ENCODE measurements at regions not wholly inside any gene's neighbourhood (a gene's known extent, or its start where the extent isn't known, plus 50 kb on each side); places are given as distances from the start of the nearest gene placed in this dataset.

GRCh38 chr18:46215902-46216723, 111.9 kb downstream of the HAUS1 start:
- 97% methylated on average over 11 to 16 of the region's 16 CpGs for WGBS, 2 experiments (ENCODE audit: insufficient coverage in 1 of 2, insufficient read length in 1 of 2)
- H3K36me3 Mint-ChIP-seq (ENCODE audit: low read depth) = peaks cover 28% of the 10 kb centered on the region
- H3K27me3 Mint-ChIP-seq (ENCODE audit: insufficient read depth) = no peaks in the 10 kb centered on the region

GRCh38 chr18:46220116-46220515, 115.9 kb downstream of the HAUS1 start:
- peaks cover 26% of the 10 kb centered on the region for H3K36me3 ChIP-seq (ENCODE audit: control insufficient read depth, insufficient read depth, low read length)
- Mint-ChIP-seq H3K27ac (no peak overlapping the region), H3K4me1 (peaks cover 25% of the 10 kb centered on the region), H3K4me3 (no peak overlapping the region), H3K36me3 (ENCODE audit: low read depth) (peaks cover 32% of the 10 kb centered on the region), H3K9me3 (no peaks in the 10 kb centered on the region), H3K27me3 (ENCODE audit: insufficient read depth) (no peaks in the 10 kb centered on the region)
- no peaks in the 10 kb centered on the region for H3K4me1 ChIP-seq (ENCODE audit: control insufficient read depth, insufficient read depth, low read length)
- no peak for DNase-seq
- TF ChIP-seq CTCF (conservative IDR thresholded peaks at IDR 0.05) = no peak
- no peak overlapping the region for H3K9ac ChIP-seq (ENCODE audit: extremely low read depth, low read length, poor library complexity, severe bottlenecking)
- H3K4me3 ChIP-seq (ENCODE audit: low read length) = no peak overlapping the region
- no peak overlapping the region for H3K27ac ChIP-seq (ENCODE audit: low read depth, low read length)
- 90 to 95% methylated on average over 2 to 3 of the region's 3 CpGs for WGBS, 2 experiments (ENCODE audit: insufficient coverage in 1 of 2, insufficient read length in 1 of 2)
- H3K27me3 ChIP-seq (ENCODE audit: control insufficient read depth, insufficient read depth, low read length, poor library complexity, severe bottlenecking) = no peaks in the 10 kb centered on the region
- H3K9me3 ChIP-seq (ENCODE audit: control insufficient read depth, low read length) = no peaks in the 10 kb centered on the region

More at GRCh38 chr18:46215902-46216723, 111.9 kb downstream of the HAUS1 start:
- no peak for DNase-seq
- H3K27ac ChIP-seq (ENCODE audit: low read depth, low read length) = no peak overlapping the region
- H3K4me1 ChIP-seq (ENCODE audit: control insufficient read depth, insufficient read depth, low read length) = no peaks in the 10 kb centered on the region
- H3K27ac Mint-ChIP-seq = peak overlapping the region; percentile 5
- TF ChIP-seq CTCF (conservative IDR thresholded peaks at IDR 0.05) = no peak
- peaks cover 3% of the 10 kb centered on the region for H3K4me1 Mint-ChIP-seq
- no peak overlapping the region for H3K4me3 ChIP-seq (ENCODE audit: low read length)
- H3K27me3 ChIP-seq (ENCODE audit: control insufficient read depth, insufficient read depth, low read length, poor library complexity, severe bottlenecking) = no peaks in the 10 kb centered on the region
- H3K9ac ChIP-seq (ENCODE audit: extremely low read depth, low read length, poor library complexity, severe bottlenecking) = no peak overlapping the region
- H3K4me3 Mint-ChIP-seq = no peak overlapping the region
- H3K9me3 ChIP-seq (ENCODE audit: control insufficient read depth, low read length) = no peaks in the 10 kb centered on the region
- H3K9me3 Mint-ChIP-seq = no peaks in the 10 kb centered on the region
- H3K36me3 ChIP-seq (ENCODE audit: control insufficient read depth, insufficient read depth, low read length) = peaks cover 26% of the 10 kb centered on the region

DNA sequence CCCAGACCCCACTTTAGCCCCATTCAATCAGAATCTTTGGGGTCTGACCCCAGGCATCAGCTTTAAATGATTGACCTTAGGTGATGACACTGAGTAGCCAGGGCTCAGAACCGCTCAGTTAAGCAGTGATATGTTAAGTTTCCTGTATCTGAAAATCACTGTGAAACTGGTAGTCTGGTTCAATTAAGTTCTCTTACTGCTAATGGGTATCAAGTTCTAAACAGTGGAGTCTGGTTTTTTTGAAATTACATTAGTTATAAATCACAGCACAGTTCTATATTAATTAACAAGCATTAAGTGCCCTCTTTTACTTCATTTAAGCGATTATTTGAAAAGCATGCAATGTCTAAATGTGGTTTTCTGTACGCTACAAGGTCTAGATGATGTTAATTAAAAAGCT, 117.9 kb downstream of the HAUS1 start:
- no peak for DNase-seq

More for the DNA sequence above, 117.9 kb downstream of the HAUS1 start:
- no peak for TF ChIP-seq CTCF (conservative IDR thresholded peaks at IDR 0.05)
- no peaks in the 10 kb centered on the region for H3K9me3 Mint-ChIP-seq
- H3K4me1 Mint-ChIP-seq = peaks cover 25% of the 10 kb centered on the region
- no peaks in the 10 kb centered on the region for H3K4me1 ChIP-seq (ENCODE audit: control insufficient read depth, insufficient read depth, low read length)
- H3K4me3 Mint-ChIP-seq = no peak overlapping the region
- no peaks in the 10 kb centered on the region for H3K27me3 ChIP-seq (ENCODE audit: control insufficient read depth, insufficient read depth, low read length, poor library complexity, severe bottlenecking)
- no peak overlapping the region for H3K9ac ChIP-seq (ENCODE audit: extremely low read depth, low read length, poor library complexity, severe bottlenecking)
- peaks cover 12% of the 10 kb centered on the region for H3K36me3 ChIP-seq (ENCODE audit: control insufficient read depth, insufficient read depth, low read length)
- peaks cover 22% of the 10 kb centered on the region for H3K36me3 Mint-ChIP-seq (ENCODE audit: low read depth)
- no peak overlapping the region for H3K4me3 ChIP-seq (ENCODE audit: low read length)
- H3K27me3 Mint-ChIP-seq (ENCODE audit: insufficient read depth) = no peaks in the 10 kb centered on the region
- H3K27ac Mint-ChIP-seq = no peak overlapping the region
- no peak overlapping the region for H3K27ac ChIP-seq (ENCODE audit: low read depth, low read length)
- 97% methylated on average over 3 of the region's 3 CpGs for whole genome bisulfite sequencing, 2 experiments (ENCODE audit: insufficient coverage in 1 of 2, insufficient read length in 1 of 2)
- H3K9me3 ChIP-seq (ENCODE audit: control insufficient read depth, low read length) = no peaks in the 10 kb centered on the region
